Mucosa of rectum (tissue), 2 donors: ENCODE measurements at regions not wholly inside any gene's neighbourhood (a gene's known extent, or its start where the extent isn't known, plus 50 kb on each side); places are given as distances from the start of the nearest gene placed in this dataset.

Experiments
- H3K27ac ChIP-seq, 2 donors: one replicate each; pipeline ENCODE4 v1.7.0; 2013; ENCODE audit warnings: inconsistent platforms in 2 of 2, low read depth in 2 of 2, low read length in 2 of 2
- H3K27me3 ChIP-seq, 2 donors: one replicate each; pipeline ENCODE4 v1.7.0; 2013; ENCODE audit warnings: low read length in 2 of 2; ENCODE audit not compliant: control insufficient read depth in 2 of 2, insufficient read depth in 2 of 2
- H3K36me3 ChIP-seq, 2 donors: one replicate each; pipeline ENCODE4 v1.7.0; 2013; ENCODE audit warnings: low read length in 2 of 2; ENCODE audit not compliant: control insufficient read depth in 2 of 2, insufficient read depth in 2 of 2
- H3K4me1 ChIP-seq, 2 donors: one replicate each; pipeline ENCODE4 v1.7.0; 2013; ENCODE audit warnings: low read length in 2 of 2, mild to moderate bottlenecking in 1 of 2; ENCODE audit not compliant: control insufficient read depth in 2 of 2, insufficient read depth in 2 of 2
- H3K4me3 ChIP-seq, 2 donors: one replicate each; pipeline ENCODE4 v1.7.0; 2013; ENCODE audit warnings: low read length in 2 of 2
- H3K9ac ChIP-seq, 2 donors: one replicate each; pipeline ENCODE4 v1.7.0; 2013; ENCODE audit warnings: low read length in 2 of 2, low read depth in 1 of 2, mild to moderate bottlenecking in 1 of 2
- H3K9me3 ChIP-seq, 2 donors: one replicate each; pipeline ENCODE4 v1.7.0; 2013; ENCODE audit warnings: low read length in 2 of 2; ENCODE audit not compliant: control insufficient read depth in 2 of 2
- donor health status: healthy.
- donor health status: Normal muscosa, but diverticular disease.

GRCh38 chr5:96035796-96036195 lies 74.1 kb upstream of the ELL2 start:
- no peaks in the 10 kb centered on the region for H3K27me3 ChIP-seq

GRCh38 chr5:96033116-96033515 lies 71.5 kb upstream of the ELL2 start:
- Histone ChIP-seq H3K27ac (no peak overlapping the region), H3K27me3 (no peaks in the 10 kb centered on the region), H3K36me3 (no peaks in the 10 kb centered on the region), H3K4me1 (no peaks in the 10 kb centered on the region), H3K9me3 (no peaks in the 10 kb centered on the region), H3K4me3 (no peak overlapping the region), H3K9ac (no peak overlapping the region)

More at GRCh38 chr5:96035796-96036195, 74.1 kb upstream of the ELL2 start:
- no peaks in the 10 kb centered on the region for H3K4me1 ChIP-seq
- no peak overlapping the region for H3K4me3 ChIP-seq
- H3K36me3 ChIP-seq, result no peaks in the 10 kb centered on the region
- no peak overlapping the region for H3K27ac ChIP-seq
- no peak overlapping the region for H3K9ac ChIP-seq
- H3K9me3 ChIP-seq, result no peaks in the 10 kb centered on the region

- H3K36me3 ChIP-seq, result no peaks in the 10 kb centered on the region
- H3K27me3 ChIP-seq, result no peaks in the 10 kb centered on the region
- H3K9me3 ChIP-seq, result no peaks in the 10 kb centered on the region
- H3K27ac ChIP-seq, result no peak overlapping the region
- no peak overlapping the region for H3K4me3 ChIP-seq
- no peaks in the 10 kb centered on the region for H3K4me1 ChIP-seq
- H3K9ac ChIP-seq, result no peak overlapping the region
These were observed 70.2 kb upstream of the ELL2 start for GRCh38 chr5:96031811-96032261.

- no peaks in the 10 kb centered on the region for H3K4me1 ChIP-seq
- no peak overlapping the region for H3K9ac ChIP-seq
- H3K27me3 ChIP-seq, result no peaks in the 10 kb centered on the region
These were observed 69.5 kb upstream of the ELL2 start for GRCh38 chr5:96031180-96031579.

GRCh38 chr5:96026406-96027041 lies 64.9 kb upstream of the ELL2 start:
- H3K27ac ChIP-seq, result no peak overlapping the region
- H3K36me3 ChIP-seq, result no peaks in the 10 kb centered on the region
- no peaks in the 10 kb centered on the region for H3K4me1 ChIP-seq
- no peaks in the 10 kb centered on the region for H3K27me3 ChIP-seq
- no peak overlapping the region for H3K9ac ChIP-seq
- no peaks in the 10 kb centered on the region for H3K9me3 ChIP-seq
- no peak overlapping the region for H3K4me3 ChIP-seq

More at GRCh38 chr5:96031180-96031579, 69.5 kb upstream of the ELL2 start:
- H3K4me3 ChIP-seq, result no peak overlapping the region
- H3K9me3 ChIP-seq, result no peaks in the 10 kb centered on the region
- H3K27ac ChIP-seq, result no peak overlapping the region
- H3K36me3 ChIP-seq, result no peaks in the 10 kb centered on the region

GRCh38 chr5:96024683-96025475 lies 63.2 kb upstream of the ELL2 start:
- H3K36me3 ChIP-seq, result no peaks in the 10 kb centered on the region

GRCh38 chr5:96023518-96023917 lies 61.9 kb upstream of the ELL2 start:
- Histone ChIP-seq H3K4me1 (no peaks in the 10 kb centered on the region), H3K9ac (no peak overlapping the region), H3K27ac (no peak overlapping the region), H3K9me3 (no peaks in the 10 kb centered on the region), H3K27me3 (no peaks in the 10 kb centered on the region), H3K36me3 (no peaks in the 10 kb centered on the region), H3K4me3 (no peak overlapping the region)

More at GRCh38 chr5:96024683-96025475, 63.2 kb upstream of the ELL2 start:
- Histone ChIP-seq H3K27me3 (no peaks in the 10 kb centered on the region), H3K4me1 (no peaks in the 10 kb centered on the region), H3K9ac (no peak overlapping the region), H3K4me3 (no peak overlapping the region), H3K27ac (no peak overlapping the region), H3K9me3 (no peaks in the 10 kb centered on the region)

GRCh38 chr5:96022971-96023370 lies 61.3 kb upstream of the ELL2 start:
- no peaks in the 10 kb centered on the region for H3K27me3 ChIP-seq
- no peak overlapping the region for H3K27ac ChIP-seq
- H3K9ac ChIP-seq, result no peak overlapping the region
- H3K4me1 ChIP-seq, result no peaks in the 10 kb centered on the region
- H3K4me3 ChIP-seq, result no peak overlapping the region
- no peaks in the 10 kb centered on the region for H3K36me3 ChIP-seq
- H3K9me3 ChIP-seq, result no peaks in the 10 kb centered on the region

- Histone ChIP-seq H3K9ac (no peak overlapping the region), H3K4me3 (no peak overlapping the region), H3K27me3 (no peaks in the 10 kb centered on the region), H3K9me3 (no peaks in the 10 kb centered on the region), H3K4me1 (no peaks in the 10 kb centered on the region), H3K36me3 (no peaks in the 10 kb centered on the region), H3K27ac (no peak overlapping the region)
These were observed 56.3 kb upstream of the ELL2 start for GRCh38 chr5:96017951-96018350.

- Histone ChIP-seq H3K9me3 (no peaks in the 10 kb centered on the region), H3K4me3 (no peak overlapping the region), H3K9ac (no peak overlapping the region), H3K27ac (no peak overlapping the region), H3K4me1 (no peaks in the 10 kb centered on the region), H3K36me3 (no peaks in the 10 kb centered on the region), H3K27me3 (no peaks in the 10 kb centered on the region)
These were observed 54.6 kb upstream of the ELL2 start for GRCh38 chr5:96016216-96016615.
